GM19239 (cell line): ENCODE measurements at regions not wholly inside any gene's neighbourhood (a gene's known extent, or its start where the extent isn't known, plus 50 kb on each side); places are given as distances from the start of the nearest gene placed in this dataset.
A peak's percentile ranks its signal among the peaks of the same experiment; 100 is the strongest.

Experiments
- DNase-seq: peaks from one replicate; pipeline ENCODE4 v3.0.0; 2011; ENCODE audit warnings: low spot score; ENCODE audit not compliant: insufficient read length
- FAIRE-seq: peaks from 2 replicates; lab custom pipeline; 2011; peaks lifted over from hg19 to GRCh38; lab: Jason Lieb, UNC

DNA sequence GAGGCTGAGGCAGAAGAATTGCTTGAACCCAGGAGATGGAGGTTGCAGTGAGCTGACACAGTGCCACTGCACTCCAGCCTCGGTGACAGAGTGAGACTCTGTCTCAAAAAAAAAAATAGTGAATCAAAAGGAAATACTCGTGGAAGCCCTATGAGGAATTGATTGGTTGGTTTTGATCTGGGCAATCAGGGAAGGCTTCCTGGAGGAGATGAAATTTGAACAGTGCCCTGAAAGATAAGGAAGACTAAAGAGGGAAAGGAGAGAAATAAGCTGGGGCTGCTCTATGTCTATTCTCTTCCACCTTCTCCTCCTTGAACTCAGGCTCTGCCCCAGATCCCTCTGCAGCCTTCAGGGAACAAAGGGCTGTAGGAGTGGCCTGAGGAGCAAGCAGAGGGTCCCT lies 54.1 kb downstream of the IRF2BPL start:
- DNase-seq (no peak), FAIRE-seq (no peak)

DNA sequence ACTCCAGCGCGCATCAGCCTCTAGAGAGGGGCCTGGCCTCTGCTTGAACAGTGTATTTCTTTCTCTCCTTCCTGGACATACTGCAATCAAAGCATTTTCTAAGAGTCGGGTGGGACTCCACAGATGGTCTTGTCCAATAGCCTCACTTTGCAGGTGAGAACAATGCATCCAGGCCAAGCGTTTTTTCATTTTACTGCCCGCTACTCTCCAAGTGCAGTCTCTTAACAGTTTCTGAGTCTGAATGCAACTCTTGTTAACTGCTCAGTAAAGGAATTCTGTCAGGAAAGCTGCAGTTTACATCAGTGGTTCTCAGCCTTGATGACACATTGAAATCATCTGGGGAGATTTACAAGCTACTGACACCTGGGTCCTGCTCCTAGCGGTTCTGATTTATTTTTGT lies 57.0 kb downstream of the IRF2BPL start:
- FAIRE-seq, result no peak
- DNase-seq, result no peak

DNA sequence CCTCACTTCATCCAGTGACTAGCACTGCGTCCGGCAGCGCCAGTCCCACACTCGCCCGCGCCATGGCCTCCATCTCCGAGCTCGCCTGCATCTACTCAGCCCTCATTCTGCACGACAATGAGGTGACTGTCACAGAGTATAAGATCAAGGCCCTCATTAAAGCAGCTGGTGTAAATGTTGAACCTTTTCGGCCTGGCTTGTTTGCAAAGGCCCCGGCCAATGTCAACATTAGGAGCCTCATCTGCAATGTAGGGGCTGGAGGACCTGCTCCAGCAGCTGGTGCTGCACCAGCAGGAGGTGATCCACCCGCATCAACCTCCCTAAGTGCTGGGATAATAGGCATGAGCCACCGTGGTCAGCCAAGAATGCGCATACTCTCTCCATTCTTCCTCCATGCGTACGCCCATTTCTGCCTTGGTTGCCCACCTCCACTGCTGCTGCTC lies 59.9 kb downstream of the IRF2BPL start:
- DNase-seq (no peak), FAIRE-seq (no peak)

DNA sequence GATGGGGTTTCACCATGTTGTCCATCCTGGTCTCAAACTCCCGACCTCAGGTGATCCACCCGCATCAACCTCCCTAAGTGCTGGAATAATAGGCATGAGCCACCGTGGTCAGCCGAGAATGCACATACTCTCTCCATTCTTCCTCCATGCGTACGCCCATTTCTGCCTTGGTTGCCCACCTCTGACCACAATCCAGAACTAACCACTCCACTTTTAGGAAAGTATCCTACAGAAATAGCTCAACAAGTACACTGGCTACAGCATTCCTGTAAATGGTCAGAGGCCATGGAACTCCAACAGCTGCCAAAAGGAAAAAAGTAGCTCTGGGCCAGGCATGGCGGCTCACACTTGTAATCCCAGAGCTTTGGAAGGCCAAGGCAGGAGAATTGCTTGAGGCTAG lies 60.7 kb downstream of the IRF2BPL start:
- DNase-seq (no peak), FAIRE-seq (no peak)

DNA sequence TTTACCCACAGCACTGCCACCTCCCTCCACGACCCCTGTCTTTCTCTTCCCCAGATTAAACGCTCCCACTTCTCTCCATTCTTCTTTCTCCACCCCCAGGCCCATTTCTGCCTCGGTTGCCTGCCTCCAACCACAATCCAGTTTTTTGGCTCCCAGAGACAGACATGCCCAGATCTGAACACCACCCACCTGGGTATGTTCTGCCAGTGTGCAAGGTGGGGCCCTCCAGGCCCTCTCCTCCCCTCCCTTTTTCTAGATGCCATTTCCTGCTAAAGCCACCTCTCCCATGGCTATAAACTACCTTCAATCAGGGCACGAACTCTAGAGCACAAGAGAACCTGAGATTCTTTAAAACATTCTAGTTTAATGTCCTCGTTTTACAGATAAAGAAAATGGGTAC lies 63.3 kb downstream of the IRF2BPL start:
- FAIRE-seq (no peak), DNase-seq (no peak)

DNA sequence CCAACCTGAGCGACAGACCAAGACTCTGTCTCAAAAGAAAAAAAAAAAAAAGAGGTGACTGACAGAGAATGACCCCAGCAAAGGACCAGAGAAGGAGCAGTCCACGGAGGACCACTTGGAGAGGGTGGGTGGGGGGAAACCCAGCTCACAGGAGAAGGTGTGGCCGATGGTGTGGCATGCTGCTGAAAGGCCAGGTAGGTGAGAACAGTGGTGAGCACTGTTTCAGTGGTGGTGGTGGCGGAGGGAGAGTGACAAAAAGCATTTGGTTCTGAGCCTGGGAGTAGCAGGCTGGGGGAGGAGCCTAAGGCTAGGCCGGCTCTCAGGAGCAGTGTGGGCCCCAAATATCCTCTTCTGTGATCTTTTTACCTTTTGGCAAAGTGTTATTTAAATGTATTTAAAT lies 63.8 kb downstream of the IRF2BPL start:
- DNase-seq (no peak), FAIRE-seq (no peak)

DNA sequence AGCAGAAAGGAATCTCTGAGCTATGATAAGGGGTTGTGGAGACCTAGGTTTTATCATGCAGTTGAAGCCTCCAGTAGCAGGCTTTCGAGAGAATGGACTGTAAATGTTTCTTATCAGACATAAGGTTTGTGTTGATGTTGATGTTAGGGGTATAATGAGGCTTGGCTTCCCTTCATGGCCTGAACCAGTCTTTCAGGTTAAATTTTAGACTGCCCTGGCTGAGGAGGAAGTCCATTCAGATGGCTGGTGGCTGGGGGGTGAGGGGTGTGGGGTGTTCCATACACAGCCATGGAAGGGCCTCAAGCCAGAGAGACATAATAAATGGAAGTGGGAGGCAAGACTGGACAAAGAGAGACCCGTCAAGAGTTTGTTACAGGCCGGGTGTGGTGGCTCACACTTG lies 65.1 kb downstream of the IRF2BPL start:
- no peak for FAIRE-seq
- no peak for DNase-seq

DNA sequence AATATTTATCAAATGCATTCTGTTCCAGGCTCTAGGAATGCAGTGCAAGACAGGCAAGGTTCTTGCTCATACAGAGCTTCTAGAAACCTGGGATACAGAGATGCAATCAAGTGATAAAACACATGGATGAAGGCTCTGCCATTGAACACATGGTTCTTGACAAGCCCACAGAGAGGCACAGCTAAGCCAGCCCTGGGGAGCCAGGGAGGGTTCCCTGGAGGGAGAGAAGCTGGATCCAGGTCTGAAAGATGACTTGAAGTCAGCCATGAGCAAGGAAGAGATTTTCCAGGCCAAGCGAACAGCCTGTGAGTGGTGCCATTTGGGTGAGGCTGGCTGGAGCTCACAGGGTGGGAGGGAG lies 66.2 kb downstream of the IRF2BPL start:
- DNase-seq (no peak), FAIRE-seq (no peak)

DNA sequence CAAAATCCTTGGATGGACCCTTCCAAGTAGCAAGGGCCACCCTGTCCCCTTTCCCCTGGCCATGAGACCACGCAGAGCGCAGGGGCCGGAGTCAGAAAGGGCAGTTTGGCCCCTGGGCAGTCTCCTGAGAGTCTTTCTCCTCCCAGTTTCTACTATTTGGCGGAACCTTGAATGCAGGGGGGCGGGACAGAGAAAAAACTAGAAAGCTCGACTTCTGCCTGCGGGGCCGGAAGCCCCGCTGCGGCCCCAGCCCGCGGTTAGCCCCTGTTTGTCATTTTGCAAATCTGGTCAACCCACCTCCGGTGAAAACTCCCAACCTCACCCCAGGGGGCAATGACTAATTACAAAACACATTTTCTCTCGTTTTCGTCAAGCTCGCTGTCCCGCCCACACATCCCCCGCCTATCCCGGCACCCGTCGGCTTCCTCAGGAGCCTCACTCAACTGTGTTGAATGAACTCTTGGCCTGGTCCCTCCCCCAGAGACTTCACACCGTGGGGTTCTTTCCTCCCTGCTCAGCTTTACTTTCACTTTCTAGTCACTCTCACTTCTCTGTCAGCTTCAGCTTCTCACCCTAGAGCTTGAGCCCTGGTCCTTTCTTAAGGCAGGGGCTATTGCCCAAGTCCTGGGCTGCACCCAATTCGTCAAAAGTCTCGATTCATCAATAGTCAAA lies 66.7 kb downstream of the IRF2BPL start:
- DNase-seq, result peak; percentile 76
- peak; percentile 99 for FAIRE-seq

DNA sequence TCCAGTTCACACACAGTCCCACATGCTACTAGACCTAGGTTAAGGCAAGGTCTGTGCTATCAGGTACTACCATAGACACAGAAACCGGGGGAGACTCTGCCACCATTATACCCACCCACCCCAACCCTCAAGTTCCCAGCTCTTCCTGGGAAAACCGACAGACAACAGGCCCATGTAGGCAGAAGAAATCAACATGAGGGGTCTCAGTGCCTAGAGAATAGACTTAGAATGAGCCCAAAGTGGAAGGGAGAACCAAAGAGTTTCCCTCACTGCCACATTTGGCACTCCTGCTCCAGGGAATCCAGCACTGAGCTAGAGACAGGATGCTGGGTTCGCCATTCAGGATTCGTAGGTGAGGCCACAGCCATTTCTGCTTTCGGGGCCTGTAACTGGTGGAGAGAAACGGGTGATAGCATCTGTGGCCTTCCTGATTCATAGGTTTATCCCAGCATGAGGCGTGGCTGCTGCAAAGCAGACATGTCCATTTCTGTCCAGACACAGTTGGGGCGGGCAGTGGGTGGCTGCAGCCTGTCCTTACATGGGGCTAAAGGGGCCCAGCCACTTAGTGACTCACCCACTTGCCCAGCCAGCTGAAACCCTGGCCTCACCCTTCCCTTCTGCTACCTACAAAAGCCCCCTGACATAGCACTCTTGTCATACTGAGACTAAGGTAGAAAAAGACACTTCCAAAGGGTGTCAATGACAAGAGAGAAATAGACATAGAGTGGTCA lies 69.4 kb downstream of the IRF2BPL start:
- peak; percentile 66 for FAIRE-seq
- DNase-seq, result no peak

DNA sequence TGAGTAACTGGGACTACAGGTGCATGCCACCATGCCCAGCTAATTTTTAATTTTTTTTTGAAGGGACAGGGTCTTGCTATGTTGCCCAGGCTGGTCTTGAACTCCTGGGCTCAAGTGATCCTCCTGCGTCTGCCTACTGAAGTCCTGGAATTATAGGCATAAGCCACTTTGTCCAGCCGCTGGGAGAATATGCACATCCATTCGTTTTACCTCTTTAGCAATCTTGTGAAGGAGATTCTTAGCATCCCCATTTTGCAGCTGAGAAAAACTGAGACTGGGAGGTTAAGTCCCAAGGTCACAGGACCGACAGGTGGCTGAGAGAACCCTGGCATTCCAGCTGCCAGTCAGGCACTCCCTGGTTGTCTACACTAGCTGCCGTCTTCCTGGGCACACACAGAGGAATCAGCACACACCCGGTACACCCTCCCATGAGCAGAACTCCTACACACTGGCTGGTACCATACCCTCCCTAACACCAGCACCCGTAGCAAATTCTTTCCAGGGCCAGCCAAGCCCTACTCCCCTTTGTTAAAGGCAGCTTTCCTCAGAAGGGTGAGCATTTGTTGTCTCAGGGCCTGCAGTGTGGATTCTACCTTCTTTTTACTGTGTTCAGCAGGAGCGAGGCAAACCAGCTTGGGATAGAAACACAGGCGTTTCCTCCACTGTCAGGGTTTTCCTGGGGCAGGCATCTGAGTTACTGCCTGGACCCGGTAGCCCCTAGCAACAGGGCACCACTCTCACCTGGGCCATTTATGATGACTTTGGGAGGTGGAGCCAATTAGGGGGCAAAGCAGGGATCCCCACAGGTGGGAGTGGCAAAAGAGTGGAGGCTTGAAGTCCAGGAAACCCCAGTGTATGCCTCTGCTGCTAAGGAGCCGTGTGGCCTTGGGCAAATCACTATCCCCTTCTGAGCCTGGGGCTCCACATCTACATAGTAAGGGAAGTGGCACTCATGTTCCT lies 70.2 kb downstream of the IRF2BPL start:
- no peak for FAIRE-seq

DNA sequence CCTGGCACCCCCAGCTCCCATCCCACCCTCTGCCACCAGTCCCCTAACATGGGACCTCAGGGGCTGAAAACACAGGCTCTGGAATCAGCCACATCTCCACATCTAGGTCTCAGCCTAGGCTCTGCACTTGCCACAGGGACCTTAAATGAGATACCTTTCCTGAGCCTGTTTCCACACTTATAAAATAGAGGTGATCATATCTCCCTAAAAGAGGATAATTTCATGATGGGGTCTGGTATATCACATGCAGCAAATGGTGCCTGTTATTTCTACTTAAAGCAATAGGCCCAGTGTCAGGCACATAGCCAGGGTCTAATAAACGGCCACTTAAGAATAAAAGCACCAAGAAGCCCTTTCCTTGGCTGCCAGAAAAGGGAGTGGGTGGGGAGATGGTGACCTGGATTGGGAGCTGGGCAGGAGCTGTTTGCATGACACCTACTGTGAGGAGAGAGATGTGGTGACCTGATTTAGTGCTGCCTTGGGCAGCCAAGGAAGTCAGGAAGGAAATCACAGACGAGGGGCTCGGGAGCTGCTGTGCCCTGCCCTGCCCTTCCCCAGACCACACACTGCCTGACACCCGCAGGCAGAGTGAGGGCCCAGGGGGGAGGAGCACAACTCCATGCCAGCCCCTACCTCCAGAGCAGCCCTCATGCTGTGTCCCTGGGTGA lies 71.2 kb downstream of the IRF2BPL start:
- FAIRE-seq (no peak), DNase-seq (no peak)

More for the DNA sequence above, 70.2 kb downstream of the IRF2BPL start:
- DNase-seq, result no peak

DNA sequence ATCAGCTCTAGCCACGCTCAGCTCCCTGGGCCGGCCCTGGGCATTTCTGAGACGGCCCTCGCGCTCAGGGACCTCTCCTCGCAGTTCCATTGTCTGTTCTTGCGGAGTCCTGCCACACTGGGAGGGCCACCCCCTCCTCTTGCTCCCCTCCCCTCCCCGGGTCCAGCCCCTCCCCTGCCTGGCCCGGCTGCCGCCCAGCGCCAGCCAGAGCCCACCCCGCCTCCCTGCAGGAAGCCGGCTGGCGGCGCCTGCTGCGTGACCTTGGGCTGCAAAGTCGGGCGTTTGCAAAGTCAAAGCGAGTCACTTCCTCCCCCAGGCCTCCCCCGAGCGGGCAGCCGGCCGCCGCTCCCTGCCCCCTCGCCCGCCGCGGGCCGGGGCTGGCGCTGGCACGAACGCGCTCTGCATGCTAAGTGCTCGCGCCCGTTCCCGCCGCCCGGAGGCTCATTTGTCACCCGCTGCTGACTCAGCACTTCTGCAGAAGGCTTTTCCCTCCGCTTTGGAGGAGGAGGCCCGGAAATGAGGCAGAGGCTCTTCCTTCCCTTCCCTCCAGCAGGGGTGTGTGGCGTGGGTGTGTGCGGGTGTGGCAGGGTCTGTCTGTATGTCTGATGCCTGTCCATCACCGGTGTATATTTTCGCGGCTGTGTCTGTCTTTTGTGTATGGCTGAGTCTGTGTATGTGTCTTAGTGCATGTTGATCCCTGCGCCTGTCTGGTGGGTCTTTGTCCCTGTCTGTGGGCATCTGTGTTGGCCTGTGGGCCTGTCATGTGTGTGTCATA lies 72.0 kb downstream of the IRF2BPL start:
- DNase-seq (no peak), FAIRE-seq (peak; percentile 51)

DNA sequence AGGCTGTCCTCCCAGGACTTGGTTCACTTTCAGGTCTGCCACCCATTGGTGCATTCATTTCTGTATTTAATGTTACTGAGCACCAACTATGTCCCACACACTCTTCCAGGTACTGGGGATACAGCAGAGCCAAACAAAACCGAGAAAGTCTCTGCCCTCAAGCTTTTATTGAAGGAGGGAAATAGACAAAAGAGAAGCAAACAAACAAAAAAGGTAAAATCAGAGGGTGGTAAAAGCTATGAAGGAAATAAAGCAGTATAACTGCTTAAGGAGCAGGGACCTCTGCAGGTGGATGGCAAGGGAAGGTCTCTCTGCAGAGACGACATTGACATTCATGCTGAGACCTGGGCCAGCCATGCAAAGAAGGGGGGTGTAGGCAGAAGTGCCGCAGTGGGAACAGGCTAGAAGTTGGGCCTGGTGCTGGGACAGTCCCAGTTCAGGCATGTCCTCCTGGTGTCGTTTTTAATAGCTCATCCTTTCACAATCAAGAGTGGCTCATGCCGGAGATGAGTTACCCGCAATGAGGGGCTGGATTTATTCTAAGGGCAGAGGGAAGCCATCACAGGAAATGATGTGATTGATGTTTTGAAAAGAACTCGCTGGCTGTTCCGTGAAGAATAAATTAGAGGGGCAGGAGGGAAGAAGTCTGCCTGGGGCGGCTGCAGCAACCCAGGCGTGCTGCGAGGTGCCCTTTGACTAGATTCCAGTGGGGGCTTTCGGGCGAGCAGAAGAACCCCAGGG lies 72.8 kb downstream of the IRF2BPL start:
- peak; percentile 85 for FAIRE-seq
- DNase-seq, result no peak

DNA sequence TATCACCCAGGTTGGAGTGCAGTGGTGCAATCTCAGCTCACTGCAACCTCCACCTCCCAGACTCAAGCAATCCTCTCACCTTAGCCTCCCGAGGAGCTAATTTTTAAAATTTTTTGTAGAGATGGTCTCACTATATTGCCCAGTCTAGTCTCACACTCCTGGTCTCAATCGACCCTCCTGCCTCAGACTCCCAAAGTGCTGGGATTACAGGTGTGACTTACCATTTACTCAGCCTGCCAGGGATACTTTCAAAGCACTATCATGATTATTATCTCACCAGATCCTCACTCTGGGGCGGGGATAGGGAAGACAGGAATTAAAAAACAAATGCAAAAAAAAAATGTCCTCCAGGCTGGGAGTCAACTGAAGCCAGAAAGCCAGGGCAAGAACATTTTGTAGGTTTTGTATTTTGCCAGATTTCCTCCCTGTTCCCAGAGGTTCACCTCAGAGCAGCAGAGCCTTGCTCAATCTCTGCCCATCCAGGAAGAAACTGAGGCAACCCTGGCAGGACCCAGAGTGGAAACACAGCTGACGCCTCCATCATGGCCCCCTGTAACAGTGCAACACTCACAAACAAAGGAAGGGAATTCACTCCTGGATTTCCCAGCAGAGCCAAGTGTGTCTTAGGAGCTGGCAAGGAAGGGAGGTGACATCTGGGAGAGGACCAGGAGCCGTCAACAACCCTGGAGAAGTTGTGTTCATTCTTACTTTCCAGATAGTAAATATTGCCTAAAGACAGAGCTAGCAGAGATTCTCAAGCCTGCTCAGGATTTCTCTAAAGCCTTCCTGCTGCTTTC lies 73.9 kb downstream of the IRF2BPL start:
- DNase-seq, result no peak
- no peak for FAIRE-seq

DNA sequence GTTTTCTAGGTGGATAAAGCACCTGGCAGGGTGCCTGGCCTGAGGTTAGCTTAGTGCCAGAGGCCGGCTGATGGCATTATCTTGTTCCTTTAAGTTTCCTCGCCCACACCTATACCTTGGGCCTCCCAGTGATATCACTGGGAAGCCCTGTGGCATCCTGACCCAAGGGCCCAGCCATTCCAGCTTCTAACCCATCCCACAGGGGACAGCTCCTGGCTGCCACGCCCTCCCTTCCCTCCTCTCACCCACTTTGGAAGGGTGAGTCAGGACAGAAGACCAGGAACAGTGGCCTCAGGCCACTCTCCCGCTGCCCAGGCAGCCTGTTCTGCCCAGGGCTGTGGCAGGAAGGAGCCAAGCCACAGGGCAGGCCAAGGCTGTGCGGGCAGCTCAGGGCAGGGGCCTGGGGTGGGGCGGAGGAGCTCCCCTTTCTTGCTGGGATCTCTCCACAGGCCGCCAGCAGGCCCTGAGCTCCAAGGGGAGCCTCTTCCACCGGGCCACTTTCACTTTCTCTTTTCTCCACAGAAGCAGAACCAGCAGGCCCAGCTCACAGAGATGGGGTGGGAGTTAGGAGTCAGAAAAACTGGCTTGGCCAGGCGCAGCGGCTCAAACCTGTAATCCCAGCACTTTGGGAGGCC lies 75.1 kb downstream of the IRF2BPL start:
- peak; percentile 43 for DNase-seq
- peak; percentile 8 for FAIRE-seq

DNA sequence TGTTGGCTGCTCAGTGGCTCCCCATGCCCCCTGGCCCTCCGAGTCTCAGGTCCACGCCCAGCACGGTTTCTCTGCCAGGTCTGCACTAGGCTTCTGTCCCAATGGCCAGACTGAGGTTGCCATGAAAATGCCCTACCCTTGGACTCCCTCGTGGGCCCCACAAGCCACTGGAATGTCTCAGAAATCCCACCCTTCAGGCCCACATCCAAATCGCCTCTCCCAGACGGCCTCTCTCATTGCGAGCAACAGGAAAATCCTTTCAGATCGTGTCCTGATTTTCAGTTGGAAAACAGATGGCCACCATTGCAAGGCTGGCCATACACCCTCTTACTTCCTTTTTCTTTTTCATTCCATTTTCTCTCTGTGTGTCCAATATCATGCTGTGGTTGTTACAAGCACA lies 77.3 kb downstream of the IRF2BPL start:
- no peak for FAIRE-seq

More for the DNA sequence above, 77.3 kb downstream of the IRF2BPL start:
- DNase-seq, result no peak
